ENCODE measurements at regions not wholly inside any gene's neighbourhood (a gene's known extent, or its start where the extent isn't known, plus 50 kb on each side); places are given as distances from the start of the nearest gene placed in this dataset.
A peak's percentile ranks its signal among the peaks of the same experiment; 100 is the strongest.

- TF ChIP-seq, protein P1, sequence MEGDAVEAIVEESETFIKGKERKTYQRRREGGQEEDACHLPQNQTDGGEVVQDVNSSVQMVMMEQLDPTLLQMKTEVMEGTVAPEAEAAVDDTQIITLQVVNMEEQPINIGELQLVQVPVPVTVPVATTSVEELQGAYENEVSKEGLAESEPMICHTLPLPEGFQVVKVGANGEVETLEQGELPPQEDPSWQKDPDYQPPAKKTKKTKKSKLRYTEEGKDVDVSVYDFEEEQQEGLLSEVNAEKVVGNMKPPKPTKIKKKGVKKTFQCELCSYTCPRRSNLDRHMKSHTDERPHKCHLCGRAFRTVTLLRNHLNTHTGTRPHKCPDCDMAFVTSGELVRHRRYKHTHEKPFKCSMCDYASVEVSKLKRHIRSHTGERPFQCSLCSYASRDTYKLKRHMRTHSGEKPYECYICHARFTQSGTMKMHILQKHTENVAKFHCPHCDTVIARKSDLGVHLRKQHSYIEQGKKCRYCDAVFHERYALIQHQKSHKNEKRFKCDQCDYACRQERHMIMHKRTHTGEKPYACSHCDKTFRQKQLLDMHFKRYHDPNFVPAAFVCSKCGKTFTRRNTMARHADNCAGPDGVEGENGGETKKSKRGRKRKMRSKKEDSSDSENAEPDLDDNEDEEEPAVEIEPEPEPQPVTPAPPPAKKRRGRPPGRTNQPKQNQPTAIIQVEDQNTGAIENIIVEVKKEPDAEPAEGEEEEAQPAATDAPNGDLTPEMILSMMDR (conservative IDR thresholded peaks at IDR 0.05; ENCODE audit: low read length) = no peak
- TF ChIP-seq EZH2phosphoT487 (IDR thresholded peaks at IDR 0.05; ENCODE audit: borderline replicate concordance, low read depth, low read length) = no peak
- POLR2A ChIA-PET = no interaction called here
Measured at GRCh38 chr6:55058682-55059081, 115.6 kb upstream of the HCRTR2 start.

DNA sequence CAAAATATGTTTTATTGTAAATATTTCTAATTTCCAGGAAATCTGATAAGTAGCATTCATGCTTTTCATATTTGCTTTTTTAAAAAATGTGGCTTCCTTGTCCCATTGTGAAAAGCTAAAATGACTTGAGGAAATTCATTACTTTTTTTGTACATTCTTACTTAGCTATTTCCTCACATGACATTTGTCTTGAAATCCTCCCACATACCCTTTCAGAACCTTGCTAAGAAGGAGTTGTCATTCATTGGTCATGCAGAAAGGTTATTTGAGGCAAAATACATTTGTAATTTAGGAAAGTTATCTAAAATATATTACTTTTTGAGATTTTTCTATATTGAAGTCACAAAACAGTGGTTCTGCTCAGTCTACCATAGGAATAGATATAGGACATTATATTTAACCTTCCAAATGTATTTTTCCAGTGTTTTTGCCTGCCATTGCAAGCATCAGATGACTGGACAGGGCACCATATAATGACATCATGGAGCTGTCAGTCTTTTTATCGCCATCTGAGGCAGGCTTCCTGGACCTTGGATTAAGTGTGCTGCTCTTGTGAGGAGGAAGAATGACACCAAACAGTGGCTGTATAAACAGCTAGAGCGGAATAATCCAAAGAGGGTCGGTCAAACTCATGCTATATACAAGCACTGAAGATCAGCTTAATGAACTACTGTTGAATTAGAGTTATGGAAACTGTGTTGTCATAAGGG lies 109.4 kb upstream of the HCRTR2 start:
- no peaks in the 10 kb centered on the region for H3K36me3 ChIP-seq (ENCODE audit: insufficient read depth, low read length)
- no peaks in the 10 kb centered on the region for H3K79me2 ChIP-seq (ENCODE audit: insufficient read depth, low read depth, low read length)
- H4K20me1 ChIP-seq (ENCODE audit: insufficient read depth, low read length) = no peaks in the 10 kb centered on the region
- no peak overlapping the region for H3K27ac ChIP-seq (ENCODE audit: low read depth, low read length, poor library complexity, severe bottlenecking)
- H3K4me2 ChIP-seq (ENCODE audit: low read length) = no peak overlapping the region
- no peak overlapping the region for H3K4me3 ChIP-seq (ENCODE audit: low read depth, low read length, poor library complexity, severe bottlenecking)
- H3K9me2 ChIP-seq (ENCODE audit: insufficient read depth, low read length) = no peaks in the 10 kb centered on the region
- H3K4me1 ChIP-seq (ENCODE audit: insufficient read depth, low read length, poor library complexity, severe bottlenecking) = no peaks in the 10 kb centered on the region
- H2AFZ ChIP-seq (ENCODE audit: low read length) = no peak overlapping the region
- TF ChIP-seq, protein P1 (conservative IDR thresholded peaks at IDR 0.05; ENCODE audit: low read length) = no peak
- TF ChIP-seq EZH2phosphoT487 (IDR thresholded peaks at IDR 0.05; ENCODE audit: borderline replicate concordance, low read depth, low read length) = no peak
- no TSS peak for BruUV-seq (replicated peaks)
- ChIA-PET POLR2A (no interaction called here), CTCF (ENCODE audit: unreplicated experiment) (no interaction called here)
- intact Hi-C loops (cut with micrococcal nuclease; ENCODE audit: unreplicated experiment) = loop anchor here (10.0 kb wide), 1 partner anchor 350 kb away; no protein-coding TSS in a partner anchor
- DNase-seq (ENCODE audit: low spot score) = no peak
- H3K9me3 ChIP-seq (ENCODE audit: low read length) = no peaks in the 10 kb centered on the region

More at GRCh38 chr6:55058682-55059081, 115.6 kb upstream of the HCRTR2 start:
- intact Hi-C loops (cut with micrococcal nuclease; ENCODE audit: unreplicated experiment) = no loop called here
- Histone ChIP-seq H3K9me3 (ENCODE audit: low read length) (no peaks in the 10 kb centered on the region), H3K36me3 (ENCODE audit: insufficient read depth, low read length) (no peaks in the 10 kb centered on the region), H4K20me1 (ENCODE audit: insufficient read depth, low read length) (no peaks in the 10 kb centered on the region), H3K27ac (ENCODE audit: low read depth, low read length, poor library complexity, severe bottlenecking) (no peak overlapping the region), H3K9me2 (ENCODE audit: insufficient read depth, low read length) (no peaks in the 10 kb centered on the region), H3K4me1 (ENCODE audit: insufficient read depth, low read length, poor library complexity, severe bottlenecking) (no peaks in the 10 kb centered on the region), H2AFZ (ENCODE audit: low read length) (no peak overlapping the region), H3K79me2 (ENCODE audit: insufficient read depth, low read depth, low read length) (no peaks in the 10 kb centered on the region), H3K4me2 (ENCODE audit: low read length) (no peak overlapping the region), H3K4me3 (ENCODE audit: low read depth, low read length, poor library complexity, severe bottlenecking) (no peak overlapping the region)
- no TSS peak for BruUV-seq (replicated peaks)
- DNase-seq (ENCODE audit: low spot score) = no peak
- CTCF ChIA-PET (ENCODE audit: unreplicated experiment) = no interaction called here

DNA sequence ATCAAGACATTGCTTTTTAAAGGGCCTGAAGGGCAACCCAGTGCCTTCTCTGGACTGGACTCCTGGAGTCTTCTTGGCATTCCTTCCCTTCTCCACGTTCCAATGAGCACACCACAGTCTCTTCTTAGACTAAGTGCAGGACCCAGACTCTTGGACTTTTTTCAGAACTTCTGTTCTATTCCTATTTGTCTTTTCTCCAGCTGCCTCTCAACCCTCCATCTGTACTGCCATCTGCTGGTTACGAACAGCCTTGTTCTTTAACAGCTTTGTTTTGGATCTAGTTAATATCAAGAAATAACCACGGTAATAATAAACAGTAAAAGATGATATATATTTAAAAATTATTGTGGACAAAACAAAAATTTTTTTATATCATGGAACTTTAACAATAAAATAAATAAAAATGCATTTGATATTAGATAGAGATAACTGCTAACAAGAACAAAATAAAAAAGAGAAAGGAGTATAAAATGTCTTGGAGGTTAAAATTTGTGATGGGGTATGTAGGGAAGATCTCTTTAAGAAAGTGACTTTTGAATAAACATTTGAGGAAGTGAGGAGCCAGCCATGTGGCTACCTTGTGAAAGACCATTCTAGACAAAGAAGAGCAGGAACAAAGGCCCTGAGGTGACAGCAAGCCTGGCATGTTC lies 105.1 kb upstream of the HCRTR2 start:
- intact Hi-C loops (cut with micrococcal nuclease; ENCODE audit: unreplicated experiment) = loop anchor here (10.0 kb wide), 1 partner anchor 354 kb away; no protein-coding TSS in a partner anchor
- ChIA-PET CTCF (ENCODE audit: unreplicated experiment) (no interaction called here), POLR2A (no interaction called here)
- no peaks in the 10 kb centered on the region for H3K4me1 ChIP-seq (ENCODE audit: insufficient read depth, low read length, poor library complexity, severe bottlenecking)
- H3K4me2 ChIP-seq (ENCODE audit: low read length) = no peak overlapping the region
- TF ChIP-seq, protein P1 (conservative IDR thresholded peaks at IDR 0.05; ENCODE audit: low read length) = peak; percentile 77
- no peak for TF ChIP-seq EZH2phosphoT487 (IDR thresholded peaks at IDR 0.05; ENCODE audit: borderline replicate concordance, low read depth, low read length)
- no TSS peak for BruUV-seq (replicated peaks)
- DNase-seq (ENCODE audit: low spot score) = peak; percentile 14
- no peaks in the 10 kb centered on the region for H3K36me3 ChIP-seq (ENCODE audit: insufficient read depth, low read length)
- H4K20me1 ChIP-seq (ENCODE audit: insufficient read depth, low read length) = no peaks in the 10 kb centered on the region
- H3K79me2 ChIP-seq (ENCODE audit: insufficient read depth, low read depth, low read length) = no peaks in the 10 kb centered on the region
- no peak overlapping the region for H2AFZ ChIP-seq (ENCODE audit: low read length)
- no peaks in the 10 kb centered on the region for H3K9me2 ChIP-seq (ENCODE audit: insufficient read depth, low read length)
- H3K4me3 ChIP-seq (ENCODE audit: low read depth, low read length, poor library complexity, severe bottlenecking) = no peak overlapping the region
- no peak overlapping the region for H3K27ac ChIP-seq (ENCODE audit: low read depth, low read length, poor library complexity, severe bottlenecking)
- no peaks in the 10 kb centered on the region for H3K9me3 ChIP-seq (ENCODE audit: low read length)
